Neural cell (in vitro differentiated cells): ENCODE measurements at regions not wholly inside any gene's neighbourhood (a gene's known extent, or its start where the extent isn't known, plus 50 kb on each side); places are given as distances from the start of the nearest gene placed in this dataset.

Experiments used
- H2AFZ ChIP-seq: fragments of 200-600, 300-800 bp; sonication (generic), shearing (Covaris generic); 2 replicates; pipeline ENCODE4 v1.6.0; 2014; ENCODE audit warnings: low read depth, mild to moderate bottlenecking, antibody characterized with exemption, low read length, moderate library complexity
- H3F3A ChIP-seq: fragments of 200-600 bp; shearing (Covaris generic); 2 replicates; pipeline ENCODE4 v1.6.1; 2016; ENCODE audit warnings: mild to moderate bottlenecking, moderate library complexity, mixed read lengths, antibody characterized with exemption, low read length; ENCODE audit not compliant: insufficient read depth, poor library complexity, severe bottlenecking
- H3K27ac ChIP-seq: fragments of 200-600, 300-800 bp; sonication (generic), shearing (Covaris generic); 2 replicates; pipeline ENCODE4 v1.5.1; 2014; ENCODE audit warnings: mild to moderate bottlenecking, low read length, moderate library complexity
- H3K27me3 ChIP-seq: fragments of 300-800, 200-600 bp; sonication (generic), shearing (Covaris generic); 2 replicates; pipeline ENCODE4 v1.6.0; 2014; ENCODE audit warnings: mild to moderate bottlenecking, low read depth, low read length, moderate library complexity; ENCODE audit not compliant: insufficient read depth
- H3K36me3 ChIP-seq: fragments of 300-800, 200-600 bp; sonication (generic), shearing (Covaris generic); 2 replicates; pipeline ENCODE4 v1.5.1; 2014; ENCODE audit warnings: mild to moderate bottlenecking, antibody characterized with exemption, low read length, moderate library complexity; ENCODE audit not compliant: insufficient read depth
- H3K4me2 ChIP-seq: fragments of 300-800, 200-600 bp; sonication (generic), shearing (Covaris generic); 2 replicates; pipeline ENCODE4 v1.6.0; 2014; ENCODE audit warnings: mild to moderate bottlenecking, low read length
- H3K4me3 ChIP-seq: fragments of 300-800, 200-600 bp; sonication (generic), shearing (Covaris generic); 2 replicates; pipeline ENCODE4 v1.5.1; 2014; ENCODE audit warnings: mild to moderate bottlenecking, low read length, moderate library complexity
- H3K79me2 ChIP-seq: fragments of 200-600 bp; shearing (Covaris generic); replicated peaks from 2 replicates; pipeline ENCODE4 v1.6.0; 2014; ENCODE audit warnings: mild to moderate bottlenecking, low read length, moderate library complexity; ENCODE audit not compliant: insufficient read depth
- H3K9ac ChIP-seq: fragments of 300-800, 200-600 bp; sonication (generic), shearing (Covaris generic); 2 replicates; pipeline ENCODE4 v1.6.1; 2016; ENCODE audit warnings: mild to moderate bottlenecking, low read length, mixed read lengths
- H3K9me2 ChIP-seq: fragments of 200-600 bp; shearing (Covaris generic); 2 replicates; pipeline ENCODE4 v1.6.1; 2016; ENCODE audit warnings: mild to moderate bottlenecking, low read length, mixed read lengths; ENCODE audit not compliant: insufficient read depth
- H3K9me3 ChIP-seq: fragments of 200-600, 300-800 bp; sonication (generic), shearing (Covaris generic); 2 replicates; pipeline ENCODE4 v1.6.1; 2016; ENCODE audit warnings: mild to moderate bottlenecking, mixed run types, low read length, moderate library complexity, mixed read lengths
- H4K20me1 ChIP-seq: fragments of 200-600 bp; shearing (Covaris generic); 2 replicates; pipeline ENCODE4 v1.6.1; 2016; ENCODE audit warnings: mild to moderate bottlenecking, mixed run types; ENCODE audit not compliant: insufficient read depth
- CTCF ChIP-seq: fragments of 450-650 bp; IDR thresholded peaks from 2 replicates; pipeline ENCODE4 v1.5.1; 2014; ENCODE audit warnings: antibody characterized with exemption, mild to moderate bottlenecking, moderate library complexity; ENCODE audit not compliant: poor library complexity, severe bottlenecking
- EP300 ChIP-seq: fragments of 450-650 bp; conservative IDR thresholded peaks from 2 replicates; pipeline ENCODE4 v1.6.1; 2014; ENCODE audit warnings: antibody characterized with exemption, mild to moderate bottlenecking, moderate library complexity; ENCODE audit not compliant: poor library complexity, severe bottlenecking
- EZH2 ChIP-seq: fragments of 200-600, 300-800 bp; shearing (Covaris generic), sonication (generic); IDR thresholded peaks from 2 replicates; pipeline ENCODE4 v1.6.1; 2014; ENCODE audit warnings: antibody characterized with exemption, low read length, borderline replicate concordance, mild to moderate bottlenecking; ENCODE audit not compliant: insufficient read depth, poor library complexity, severe bottlenecking
- MXI1 ChIP-seq: fragments of 450-650 bp; conservative IDR thresholded peaks from 2 replicates; pipeline ENCODE4 v1.6.1; 2014; ENCODE audit warnings: antibody characterized with exemption, mild to moderate bottlenecking; ENCODE audit not compliant: poor library complexity, severe bottlenecking
- POLR2AphosphoS5 ChIP-seq: IDR thresholded peaks from 2 replicates; pipeline ENCODE4 v1.6.1; 2012
- RAD21 ChIP-seq: fragments of 450-650 bp; conservative IDR thresholded peaks from 2 replicates; pipeline ENCODE4 v1.6.1; 2014; ENCODE audit warnings: antibody characterized with exemption, mild to moderate bottlenecking, moderate library complexity
- SMC3 ChIP-seq: fragments of 450-650 bp; conservative IDR thresholded peaks from 2 replicates; pipeline ENCODE4 v1.6.1; 2014; ENCODE audit warnings: antibody characterized with exemption, mild to moderate bottlenecking, moderate library complexity; ENCODE audit not compliant: poor library complexity
- TAF1 ChIP-seq: IDR thresholded peaks from 2 replicates; pipeline ENCODE4 v1.6.1; 2012; ENCODE audit warnings: low read depth
- TF ChIP-seq, protein P1 (sequence below): IDR thresholded peaks from 2 replicates; pipeline ENCODE4 v1.6.1; 2012; ENCODE audit warnings: borderline replicate concordance

DNA sequence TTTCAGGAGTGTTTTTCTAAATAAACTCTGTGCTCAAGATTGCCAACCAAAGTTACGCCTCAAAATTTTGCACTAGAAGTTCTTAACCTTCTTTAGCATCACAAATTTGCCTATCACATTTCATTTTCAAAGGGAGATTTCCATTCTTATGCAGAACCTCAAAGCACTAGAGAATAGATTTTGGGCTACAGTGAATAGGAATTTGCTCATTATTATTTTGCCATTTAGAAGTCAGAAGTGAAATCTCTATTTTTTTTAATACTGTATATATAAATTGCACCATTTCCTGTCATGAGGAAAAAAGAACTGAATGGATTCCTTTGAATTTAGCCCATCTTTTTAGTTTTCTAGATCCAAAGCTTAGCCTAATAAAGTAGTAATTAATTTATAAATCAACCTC, 796.4 kb downstream of the ADGRL2 start:
- Histone ChIP-seq H3K9ac (no peak overlapping the region), H3K4me3 (no peak overlapping the region), H3K27ac (no peak overlapping the region), H3K9me2 (no peaks in the 10 kb centered on the region), H3K4me2 (no peak overlapping the region), H3K9me3 (no peaks in the 10 kb centered on the region), H3F3A (no peaks in the 10 kb centered on the region), H2AFZ (no peak overlapping the region), H3K79me2 (no peaks in the 10 kb centered on the region), H3K36me3 (no peaks in the 10 kb centered on the region), H3K27me3 (no peaks in the 10 kb centered on the region), H4K20me1 (no peaks in the 10 kb centered on the region)
- no peak for TF ChIP-seq SMC3
- no peak for TF ChIP-seq POLR2AphosphoS5
- no peak for TF ChIP-seq CTCF
- TF ChIP-seq, protein P1, sequence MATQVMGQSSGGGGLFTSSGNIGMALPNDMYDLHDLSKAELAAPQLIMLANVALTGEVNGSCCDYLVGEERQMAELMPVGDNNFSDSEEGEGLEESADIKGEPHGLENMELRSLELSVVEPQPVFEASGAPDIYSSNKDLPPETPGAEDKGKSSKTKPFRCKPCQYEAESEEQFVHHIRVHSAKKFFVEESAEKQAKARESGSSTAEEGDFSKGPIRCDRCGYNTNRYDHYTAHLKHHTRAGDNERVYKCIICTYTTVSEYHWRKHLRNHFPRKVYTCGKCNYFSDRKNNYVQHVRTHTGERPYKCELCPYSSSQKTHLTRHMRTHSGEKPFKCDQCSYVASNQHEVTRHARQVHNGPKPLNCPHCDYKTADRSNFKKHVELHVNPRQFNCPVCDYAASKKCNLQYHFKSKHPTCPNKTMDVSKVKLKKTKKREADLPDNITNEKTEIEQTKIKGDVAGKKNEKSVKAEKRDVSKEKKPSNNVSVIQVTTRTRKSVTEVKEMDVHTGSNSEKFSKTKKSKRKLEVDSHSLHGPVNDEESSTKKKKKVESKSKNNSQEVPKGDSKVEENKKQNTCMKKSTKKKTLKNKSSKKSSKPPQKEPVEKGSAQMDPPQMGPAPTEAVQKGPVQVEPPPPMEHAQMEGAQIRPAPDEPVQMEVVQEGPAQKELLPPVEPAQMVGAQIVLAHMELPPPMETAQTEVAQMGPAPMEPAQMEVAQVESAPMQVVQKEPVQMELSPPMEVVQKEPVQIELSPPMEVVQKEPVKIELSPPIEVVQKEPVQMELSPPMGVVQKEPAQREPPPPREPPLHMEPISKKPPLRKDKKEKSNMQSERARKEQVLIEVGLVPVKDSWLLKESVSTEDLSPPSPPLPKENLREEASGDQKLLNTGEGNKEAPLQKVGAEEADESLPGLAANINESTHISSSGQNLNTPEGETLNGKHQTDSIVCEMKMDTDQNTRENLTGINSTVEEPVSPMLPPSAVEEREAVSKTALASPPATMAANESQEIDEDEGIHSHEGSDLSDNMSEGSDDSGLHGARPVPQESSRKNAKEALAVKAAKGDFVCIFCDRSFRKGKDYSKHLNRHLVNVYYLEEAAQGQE = no peak
- TF ChIP-seq EZH2 = no peak
- TF ChIP-seq RAD21 = no peak
- TF ChIP-seq TAF1 = no peak
- TF ChIP-seq MXI1 = no peak
- TF ChIP-seq EP300 = no peak

- H3K79me2 ChIP-seq = no peaks in the 10 kb centered on the region
- H3K9ac ChIP-seq = no peak overlapping the region
- H3K4me2 ChIP-seq = no peak overlapping the region
- no peaks in the 10 kb centered on the region for H3K9me3 ChIP-seq
- no peaks in the 10 kb centered on the region for H3K9me2 ChIP-seq
- no peaks in the 10 kb centered on the region for H3K36me3 ChIP-seq
- H4K20me1 ChIP-seq = no peaks in the 10 kb centered on the region
- no peak overlapping the region for H3K4me3 ChIP-seq
- no peak overlapping the region for H2AFZ ChIP-seq
- TF ChIP-seq SMC3 (no peak), POLR2AphosphoS5 (no peak), CTCF (no peak), EZH2 (no peak), EP300 (no peak), TAF1 (no peak), MXI1 (no peak), RAD21 (no peak)
- TF ChIP-seq, protein P1 = no peak
- H3K27ac ChIP-seq = no peak overlapping the region
- no peaks in the 10 kb centered on the region for H3K27me3 ChIP-seq
- H3F3A ChIP-seq = no peaks in the 10 kb centered on the region
Measured at GRCh38 chr1:82593561-82593960, 792.8 kb downstream of the ADGRL2 start.
